Epithelial cell of esophagus (primary cell): ENCODE measurements at regions not wholly inside any gene's neighbourhood (a gene's known extent, or its start where the extent isn't known, plus 50 kb on each side); places are given as distances from the start of the nearest gene placed in this dataset.
"Not testable (repeated sequence)": the region's sequence is repeated elsewhere in the genome, so short reads cannot be mapped to it uniquely, and the experiment has no call there.

Source experiments
- DNase-seq: peaks from one replicate; pipeline ENCODE4 v3.0.0; 2010; ENCODE audit warnings: low read depth
- H3K4me3 ChIP-seq: 2 replicates; pipeline ENCODE4 v1.5.1; 2011; ENCODE audit warnings: mild to moderate bottlenecking, low read length, control low read depth
- TF ChIP-seq, protein P1 (sequence below): IDR thresholded peaks from 2 replicates; pipeline ENCODE4 v1.5.1; 2011; ENCODE audit warnings: low read depth, mild to moderate bottlenecking, low read length, control low read depth, inconsistent platforms; ENCODE audit not compliant: insufficient read depth; ENCODE audit errors: missing control alignments

DNA sequence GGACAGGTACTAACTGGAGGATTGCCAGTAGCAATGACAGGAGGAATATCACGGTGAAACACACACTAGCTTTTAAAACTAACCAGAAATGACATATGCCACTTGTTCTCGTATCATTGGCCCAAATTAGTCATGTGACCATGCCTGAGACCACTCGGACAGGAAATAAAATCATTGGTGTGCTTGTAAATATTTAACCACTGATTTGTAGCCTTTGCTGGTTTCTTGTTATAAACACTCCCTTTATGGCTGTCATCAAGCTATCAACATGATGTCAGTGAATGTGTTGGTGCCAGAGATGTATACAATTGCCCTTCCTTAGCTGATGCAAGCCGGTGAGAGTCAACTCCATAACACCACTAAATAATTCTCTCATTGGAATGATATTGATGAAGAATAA, 123.7 kb upstream of the ANKH start:
- no peak overlapping the region for H3K4me3 ChIP-seq
- TF ChIP-seq, protein P1, sequence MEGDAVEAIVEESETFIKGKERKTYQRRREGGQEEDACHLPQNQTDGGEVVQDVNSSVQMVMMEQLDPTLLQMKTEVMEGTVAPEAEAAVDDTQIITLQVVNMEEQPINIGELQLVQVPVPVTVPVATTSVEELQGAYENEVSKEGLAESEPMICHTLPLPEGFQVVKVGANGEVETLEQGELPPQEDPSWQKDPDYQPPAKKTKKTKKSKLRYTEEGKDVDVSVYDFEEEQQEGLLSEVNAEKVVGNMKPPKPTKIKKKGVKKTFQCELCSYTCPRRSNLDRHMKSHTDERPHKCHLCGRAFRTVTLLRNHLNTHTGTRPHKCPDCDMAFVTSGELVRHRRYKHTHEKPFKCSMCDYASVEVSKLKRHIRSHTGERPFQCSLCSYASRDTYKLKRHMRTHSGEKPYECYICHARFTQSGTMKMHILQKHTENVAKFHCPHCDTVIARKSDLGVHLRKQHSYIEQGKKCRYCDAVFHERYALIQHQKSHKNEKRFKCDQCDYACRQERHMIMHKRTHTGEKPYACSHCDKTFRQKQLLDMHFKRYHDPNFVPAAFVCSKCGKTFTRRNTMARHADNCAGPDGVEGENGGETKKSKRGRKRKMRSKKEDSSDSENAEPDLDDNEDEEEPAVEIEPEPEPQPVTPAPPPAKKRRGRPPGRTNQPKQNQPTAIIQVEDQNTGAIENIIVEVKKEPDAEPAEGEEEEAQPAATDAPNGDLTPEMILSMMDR = no peak
- no peak for DNase-seq

DNA sequence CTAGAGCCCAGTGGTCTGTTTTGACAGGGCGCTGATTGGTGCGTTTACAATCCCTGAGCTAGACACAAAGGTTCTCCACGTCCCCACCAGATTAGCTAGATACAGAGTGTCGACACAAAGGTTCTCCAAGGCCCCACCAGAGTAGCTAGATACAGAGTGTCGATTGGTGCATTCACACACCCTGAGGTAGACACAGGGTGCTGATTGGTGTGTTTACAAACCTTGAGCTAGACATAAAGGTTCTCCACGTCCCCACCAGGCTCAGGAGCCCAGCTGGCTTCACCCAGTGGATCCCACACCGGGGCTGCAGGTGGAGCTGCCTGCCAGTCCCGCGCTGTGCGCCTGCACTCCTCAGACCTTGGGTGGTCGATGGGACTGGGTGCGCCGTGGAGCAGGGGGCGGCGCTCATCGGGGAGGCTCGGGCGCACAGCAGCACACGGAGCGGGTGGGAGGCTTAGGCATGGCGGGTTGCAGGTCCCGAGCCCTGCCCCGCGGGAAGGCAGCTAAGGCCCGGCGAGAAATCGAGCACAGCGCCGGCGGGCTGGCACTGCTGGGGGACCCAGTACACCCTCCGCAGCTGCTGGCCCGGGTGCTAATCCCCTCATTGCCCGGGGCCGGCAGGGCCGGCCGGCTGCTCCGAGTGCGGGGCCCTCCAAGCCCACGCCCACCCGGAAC, 122.0 kb upstream of the ANKH start:
- not testable (repeated sequence) for DNase-seq, H3K4me3 ChIP-seq

DNA sequence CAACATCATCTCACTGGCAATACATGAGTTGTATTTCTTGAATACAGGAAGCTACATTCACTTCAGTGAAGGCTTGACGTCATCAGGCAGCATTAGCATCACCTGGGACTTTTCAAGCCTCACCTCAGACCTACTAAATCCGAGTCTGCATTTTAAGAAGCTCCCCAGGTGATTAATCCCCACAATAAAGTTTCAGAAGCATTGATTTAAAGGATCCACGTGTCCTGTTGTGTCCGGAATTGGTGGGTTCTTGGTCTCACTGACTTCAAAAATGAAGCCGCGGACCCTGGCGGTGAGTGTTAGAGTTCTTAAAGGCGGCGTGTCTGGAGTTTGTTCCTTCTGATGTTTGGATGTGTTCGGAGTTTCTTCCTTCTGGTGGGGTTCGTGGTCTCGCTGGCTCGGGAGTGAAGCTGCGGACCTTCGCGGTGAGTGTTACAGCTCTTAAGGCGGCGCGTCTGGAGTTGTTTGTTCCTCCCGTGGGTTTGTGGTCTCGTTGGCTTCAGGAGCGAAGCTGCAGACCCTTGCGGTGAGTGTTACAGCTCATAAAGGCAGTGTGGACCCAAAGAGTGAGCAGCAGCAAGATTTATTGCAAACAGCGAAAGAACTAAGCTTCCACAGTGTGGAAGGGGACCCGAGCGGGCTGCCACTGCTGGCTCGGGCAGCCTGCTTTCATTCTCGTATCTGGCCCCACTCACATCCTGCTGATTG, 121.3 kb upstream of the ANKH start:
- DNase-seq, H3K4me3 ChIP-seq: not testable (repeated sequence)

DNA sequence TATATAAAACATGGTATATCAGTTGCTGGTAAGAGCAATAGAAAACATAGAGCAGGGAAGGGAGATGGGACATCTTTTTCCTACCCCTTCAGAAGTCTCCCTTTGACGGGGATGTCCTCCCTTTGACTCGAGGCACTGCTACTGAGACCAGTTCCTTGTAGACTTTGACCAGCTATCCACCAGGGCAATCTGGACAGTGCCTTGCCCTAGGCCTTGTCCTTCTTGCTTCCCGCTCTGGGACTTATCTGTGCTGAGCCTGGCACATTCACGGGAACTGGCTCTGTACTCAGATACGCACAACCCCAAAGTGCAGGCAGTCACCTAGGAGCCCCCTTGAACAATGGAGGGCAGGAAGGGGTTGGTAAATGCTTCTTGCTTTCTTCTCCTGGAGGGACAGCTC, 116.6 kb upstream of the ANKH start:
- H3K4me3 ChIP-seq = no peak overlapping the region
- no peak for DNase-seq
- TF ChIP-seq, protein P1 = no peak

DNA sequence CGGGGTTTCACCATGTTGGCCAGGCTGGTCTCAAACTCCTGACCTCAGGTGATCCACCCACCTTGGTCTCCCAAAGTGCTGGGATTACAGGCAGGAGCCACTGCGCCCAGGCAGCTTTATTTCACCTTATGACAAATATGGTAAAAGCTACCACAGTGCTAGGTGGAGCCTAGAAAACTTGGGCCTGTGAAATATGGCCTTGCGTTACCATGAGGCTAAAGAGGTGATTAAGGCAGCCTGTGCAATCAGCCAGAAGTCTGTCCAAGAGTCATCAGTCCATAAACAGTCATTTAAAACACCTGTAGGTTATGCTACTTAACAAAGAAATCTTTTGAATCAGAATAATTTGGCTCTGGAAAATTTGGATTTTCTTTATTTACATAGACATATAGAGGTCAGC, 114.8 kb upstream of the ANKH start:
- DNase-seq = no peak
- TF ChIP-seq, protein P1 = no peak

DNA sequence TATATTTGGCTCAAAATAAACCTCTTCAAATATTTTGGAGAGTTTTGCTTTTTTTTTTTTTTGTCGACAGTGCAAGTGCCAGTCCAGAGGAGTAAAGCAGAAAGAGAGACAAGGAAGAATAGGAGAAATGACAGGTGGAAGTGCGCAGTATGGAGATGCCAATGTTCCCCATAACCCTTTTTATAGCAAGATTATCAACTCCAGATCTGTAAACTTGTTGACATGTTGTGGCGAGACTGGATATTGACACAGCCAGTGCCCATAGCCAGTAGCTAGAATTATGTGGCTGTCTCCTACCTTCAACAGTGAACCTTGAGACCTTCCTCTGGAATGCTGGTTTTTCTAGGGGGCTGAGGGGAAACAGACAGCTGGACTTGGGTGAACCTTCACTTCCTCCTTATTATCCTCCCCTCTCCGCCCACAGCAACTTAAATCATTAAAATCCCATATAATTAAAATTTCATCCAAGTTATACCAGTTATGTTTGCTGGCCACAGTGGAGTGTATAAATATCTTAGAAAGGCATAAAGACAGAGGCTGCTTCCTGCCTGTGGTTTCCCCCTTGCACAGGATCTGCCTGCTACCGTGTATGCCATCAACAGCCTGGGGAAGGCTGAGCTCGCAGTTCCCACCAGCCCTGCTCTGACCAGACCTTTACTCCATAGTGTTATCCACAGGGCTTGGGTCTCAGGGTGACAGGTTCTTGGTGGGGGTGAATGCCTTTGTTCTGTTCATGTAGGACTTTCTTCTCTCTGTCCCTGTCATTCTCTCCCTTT, 112.3 kb upstream of the ANKH start:
- TF ChIP-seq, protein P1 = no peak
- no peak for DNase-seq
- no peak overlapping the region for H3K4me3 ChIP-seq

More for the DNA sequence above, 114.8 kb upstream of the ANKH start:
- no peak overlapping the region for H3K4me3 ChIP-seq

DNA sequence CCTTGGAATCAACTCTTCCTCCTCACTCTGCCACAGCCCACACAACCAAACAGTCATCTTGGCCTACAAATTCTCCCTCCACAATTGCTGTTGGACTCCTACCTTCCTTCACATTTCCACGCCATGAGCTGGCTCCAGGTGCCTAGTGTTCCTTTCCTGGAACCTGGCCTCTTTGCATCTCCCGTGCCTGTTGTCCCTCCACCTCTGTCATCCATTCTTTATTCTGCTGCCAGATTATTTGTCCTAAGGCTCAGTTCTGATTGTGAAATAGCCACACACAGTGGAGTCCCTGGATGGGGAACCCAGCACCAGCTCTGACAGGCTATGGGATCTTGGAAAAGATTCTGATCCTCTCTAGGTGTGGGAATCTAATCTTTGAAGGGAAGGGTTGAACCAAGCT, 109.1 kb upstream of the ANKH start:
- DNase-seq = no peak
- H3K4me3 ChIP-seq = no peak overlapping the region
- TF ChIP-seq, protein P1 = no peak
